GM19239 (cell line): ENCODE measurements at regions not wholly inside any gene's neighbourhood (a gene's known extent, or its start where the extent isn't known, plus 50 kb on each side); places are given as distances from the start of the nearest gene placed in this dataset.

Experiments
- DNase-seq: peaks from one replicate; pipeline ENCODE4 v3.0.0; 2011; ENCODE audit warnings: low spot score; ENCODE audit not compliant: insufficient read length
- FAIRE-seq: peaks from 2 replicates; lab custom pipeline; 2011; peaks lifted over from hg19 to GRCh38; lab: Jason Lieb, UNC

DNA sequence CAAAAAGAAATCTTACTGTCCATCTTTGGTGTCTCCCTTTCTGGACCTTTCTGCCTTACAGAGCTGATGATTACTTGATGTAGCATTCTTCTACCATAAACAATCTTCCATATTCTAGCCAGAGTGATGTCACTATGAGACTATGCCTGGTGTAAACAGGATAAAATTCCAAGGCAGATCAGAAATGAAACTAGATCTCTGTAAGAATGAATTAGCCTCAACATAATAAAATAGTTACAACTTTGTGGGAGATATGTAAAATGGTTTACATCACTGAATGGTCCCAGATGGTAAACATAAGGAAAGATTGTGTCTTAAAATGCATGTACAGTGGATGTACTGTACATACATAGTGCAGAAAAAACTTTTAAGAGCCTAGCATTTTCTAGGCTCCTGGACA, 112.3 kb upstream of the ZNF521 start:
- FAIRE-seq (no peak), DNase-seq (no peak)

DNA sequence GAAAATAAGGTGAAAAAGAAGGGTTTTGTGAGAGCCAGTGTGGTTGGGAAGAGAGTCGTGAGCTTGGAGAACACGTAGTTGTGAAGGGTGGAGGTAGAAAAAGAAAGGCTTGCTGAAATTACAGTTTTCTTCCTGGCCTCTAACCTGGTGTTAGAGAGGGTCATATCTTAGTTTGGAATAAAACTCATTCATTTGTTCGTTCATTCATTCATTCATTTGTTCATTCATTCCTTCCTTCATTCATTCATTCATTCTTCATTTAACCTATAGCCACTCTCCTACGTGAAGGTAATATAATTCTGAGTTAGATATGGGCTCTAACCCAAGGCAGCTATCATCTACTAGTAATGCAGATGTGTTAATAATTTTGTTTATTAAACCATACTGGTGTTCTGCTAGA, 111.8 kb upstream of the ZNF521 start:
- no peak for FAIRE-seq
- no peak for DNase-seq

DNA sequence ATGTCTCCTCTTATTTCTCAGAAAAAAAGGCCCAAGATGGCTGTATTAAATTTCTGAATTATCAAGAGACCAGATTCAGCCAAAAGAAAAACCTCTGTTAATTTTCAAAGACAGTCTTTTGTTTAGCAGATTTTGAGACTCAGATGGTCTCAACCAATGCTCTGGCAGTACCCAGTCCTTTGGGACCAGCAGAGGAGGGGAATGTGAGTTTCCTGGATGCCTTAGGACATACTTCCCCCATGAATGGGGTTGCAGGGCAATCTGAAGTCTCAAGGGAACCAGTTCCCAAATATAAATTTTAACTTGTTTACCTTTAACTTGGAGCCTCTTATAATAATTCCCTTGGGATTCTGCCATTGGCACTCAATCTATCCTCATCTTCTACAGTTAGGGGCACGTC, 107.8 kb upstream of the ZNF521 start:
- DNase-seq (no peak), FAIRE-seq (no peak)

DNA sequence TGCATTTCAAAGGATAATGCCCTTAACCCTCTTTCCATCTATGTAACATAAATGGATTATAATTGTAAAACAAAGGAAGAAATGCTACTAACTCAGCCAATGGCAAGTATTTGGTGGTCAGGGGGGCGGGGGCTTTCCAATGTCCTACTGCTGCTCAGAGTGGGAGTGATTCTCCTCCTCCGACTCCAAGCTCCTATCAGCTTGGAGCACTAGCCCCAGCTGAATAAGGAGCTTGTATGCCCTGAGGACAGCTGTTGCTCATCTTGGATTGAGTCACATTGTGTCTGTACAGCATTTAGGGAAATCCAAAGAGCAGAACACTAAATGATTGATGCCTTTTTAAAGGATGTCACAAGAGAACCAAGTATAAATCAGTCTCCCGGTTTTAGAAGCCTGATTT, 105.6 kb upstream of the ZNF521 start:
- FAIRE-seq (no peak), DNase-seq (no peak)

DNA sequence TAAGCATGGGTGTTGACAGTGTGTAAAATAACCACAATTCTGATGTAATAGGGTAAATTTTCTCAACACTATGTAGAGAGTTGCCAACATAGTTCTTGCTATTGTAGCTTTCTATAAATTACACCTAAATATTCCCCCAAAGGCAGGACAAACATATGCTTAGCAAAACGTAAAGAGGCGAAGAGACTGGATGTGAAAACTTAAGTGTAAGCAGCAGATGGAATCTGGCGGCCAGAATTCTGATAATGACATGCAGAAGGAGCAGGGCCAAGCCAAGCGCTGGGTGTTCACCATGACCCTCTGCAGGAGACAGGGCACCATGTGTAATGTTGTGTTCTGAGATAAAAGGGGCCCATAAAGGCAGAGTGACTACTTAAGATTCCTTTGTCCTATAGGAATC, 105.2 kb upstream of the ZNF521 start:
- DNase-seq (no peak), FAIRE-seq (no peak)

DNA sequence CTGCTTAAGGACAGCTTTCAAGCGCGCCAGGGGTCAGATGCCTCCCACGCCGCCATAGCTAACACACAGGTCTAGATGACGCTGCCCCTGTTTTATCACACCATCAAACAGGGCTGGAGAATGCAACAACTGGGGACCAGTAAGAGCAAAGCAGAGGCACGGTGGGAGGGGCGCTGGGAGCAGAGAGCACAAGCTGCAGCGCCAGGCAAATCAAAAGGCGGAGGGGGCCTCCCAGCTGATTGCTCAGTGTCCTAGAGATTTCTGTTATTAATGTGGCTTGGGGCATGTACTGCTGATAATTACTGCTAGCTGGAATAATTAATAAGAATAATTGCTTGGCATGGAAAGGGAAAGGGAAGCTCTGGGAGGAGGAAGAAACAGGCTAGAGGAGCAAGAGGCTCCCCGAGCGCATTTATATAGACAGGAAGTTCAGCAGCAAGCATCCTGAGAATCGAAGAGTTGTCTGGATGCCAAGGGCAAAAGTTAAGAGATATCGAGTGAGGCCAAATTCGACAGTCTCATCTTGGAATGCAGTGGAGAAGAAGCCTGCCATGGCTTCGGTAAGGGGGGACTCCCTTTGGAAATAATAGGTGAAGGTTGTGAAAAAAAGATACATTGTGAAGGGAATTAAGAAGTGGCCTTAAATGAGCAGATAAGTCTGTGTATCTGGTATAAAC, 104.5 kb upstream of the ZNF521 start:
- FAIRE-seq = no peak
- DNase-seq = no peak

DNA sequence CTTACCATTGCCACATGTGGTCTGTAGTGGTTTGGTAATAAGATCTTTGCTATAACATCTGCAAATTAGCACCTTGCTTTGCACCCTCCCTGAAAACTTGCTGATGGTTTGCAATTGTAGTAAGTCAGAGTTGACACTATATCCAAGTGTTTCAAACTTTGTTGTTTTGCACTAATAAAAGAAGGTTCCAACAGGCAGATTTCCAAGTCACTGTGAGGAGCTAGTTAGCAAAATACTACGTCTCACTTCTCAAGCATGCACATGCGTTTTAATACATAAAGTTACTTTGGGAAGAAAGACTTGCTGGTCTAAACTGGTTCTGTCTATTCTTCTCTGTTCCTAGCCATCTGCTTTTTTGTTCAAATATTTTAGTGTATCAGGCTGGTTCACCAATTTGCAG, 103.7 kb upstream of the ZNF521 start:
- FAIRE-seq = no peak
- no peak for DNase-seq

DNA sequence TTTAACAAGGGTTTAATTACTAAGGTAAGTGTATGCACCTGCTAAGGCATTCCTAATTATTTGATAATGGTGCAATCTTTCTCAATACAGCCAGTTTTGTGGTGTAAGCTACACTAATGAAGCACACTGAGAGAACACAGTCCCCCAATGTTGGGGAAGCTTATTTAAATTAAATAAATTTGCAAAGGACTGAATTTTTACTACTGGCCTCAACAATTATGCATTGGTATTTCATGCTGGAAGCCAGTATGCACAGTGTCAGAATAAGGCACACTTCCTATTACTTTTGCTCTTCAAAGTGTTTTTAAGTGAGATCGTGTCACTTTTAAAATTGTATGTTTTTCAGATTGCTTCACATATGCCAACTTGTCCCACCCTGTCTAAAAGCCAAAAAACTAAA, 103.2 kb upstream of the ZNF521 start:
- FAIRE-seq (no peak), DNase-seq (no peak)

DNA sequence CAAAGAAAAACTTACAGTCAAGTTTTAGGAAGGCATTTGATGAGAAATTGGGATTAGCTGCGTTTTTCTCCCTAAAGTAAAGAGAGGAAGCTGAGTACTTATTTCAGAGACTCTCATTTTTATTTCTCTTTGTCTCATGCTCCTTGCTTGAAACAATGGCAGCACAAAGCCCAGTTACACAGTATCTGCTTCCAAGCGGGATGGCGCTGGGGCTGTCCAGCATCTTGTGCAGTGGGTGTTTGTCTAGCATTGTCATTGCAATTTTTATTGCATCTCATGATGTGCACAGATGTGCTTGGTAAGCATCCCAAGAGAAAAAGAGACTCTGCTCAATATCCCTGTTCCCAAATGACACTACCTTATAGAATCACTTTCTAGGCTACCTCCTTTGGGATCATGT, 102.8 kb upstream of the ZNF521 start:
- no peak for DNase-seq
- FAIRE-seq = no peak

DNA sequence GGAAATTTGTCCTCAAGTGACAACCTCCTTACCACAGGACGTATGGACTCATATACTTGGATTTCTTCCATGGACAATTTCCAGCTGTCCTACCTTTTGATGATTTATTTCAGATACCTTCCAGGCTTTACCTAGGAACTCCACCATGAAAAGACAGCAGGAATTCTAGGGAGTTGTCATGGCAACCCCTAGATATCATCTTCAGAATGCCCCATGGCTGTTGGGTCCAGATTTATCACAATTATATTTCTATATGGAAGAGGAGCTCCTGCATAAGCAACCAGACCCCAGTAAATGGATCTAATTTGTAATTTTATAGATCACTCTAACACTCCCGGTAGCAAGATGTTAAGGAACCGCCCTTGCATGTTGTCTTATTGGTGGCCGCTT, 102.3 kb upstream of the ZNF521 start:
- no peak for FAIRE-seq
- no peak for DNase-seq

DNA sequence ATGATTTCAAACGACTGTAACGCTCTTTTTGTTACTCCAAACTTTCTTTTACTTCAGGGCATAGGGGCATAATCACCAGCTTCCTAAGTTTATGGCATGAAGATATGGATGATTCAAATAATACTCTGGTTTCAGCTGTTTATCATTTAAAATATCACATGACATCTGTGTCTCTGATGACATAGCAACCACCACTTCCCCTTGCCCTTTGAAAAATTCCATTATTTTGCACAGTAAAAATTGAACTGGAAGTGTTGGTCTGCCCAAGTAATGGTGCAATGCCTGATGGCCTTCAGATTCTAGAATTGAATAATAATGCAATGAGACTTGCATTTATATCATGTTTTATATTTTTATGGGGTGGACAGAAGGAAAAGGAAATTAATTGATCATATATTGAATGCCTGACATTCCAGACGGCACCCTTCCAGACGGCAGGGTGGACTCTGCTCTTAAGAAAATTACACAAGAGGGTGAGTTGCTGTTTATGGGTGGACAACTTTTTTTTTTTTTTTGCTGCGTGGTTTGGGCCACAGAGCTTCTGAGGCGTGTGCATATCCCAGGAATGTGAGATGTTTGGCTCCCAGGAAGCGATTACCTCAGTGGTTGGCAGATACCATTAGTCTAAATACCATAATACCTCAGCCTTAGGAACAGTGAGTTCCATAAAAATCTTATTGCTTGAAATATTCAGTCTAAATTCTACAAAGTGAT, 101.7 kb upstream of the ZNF521 start:
- DNase-seq = no peak
- no peak for FAIRE-seq

DNA sequence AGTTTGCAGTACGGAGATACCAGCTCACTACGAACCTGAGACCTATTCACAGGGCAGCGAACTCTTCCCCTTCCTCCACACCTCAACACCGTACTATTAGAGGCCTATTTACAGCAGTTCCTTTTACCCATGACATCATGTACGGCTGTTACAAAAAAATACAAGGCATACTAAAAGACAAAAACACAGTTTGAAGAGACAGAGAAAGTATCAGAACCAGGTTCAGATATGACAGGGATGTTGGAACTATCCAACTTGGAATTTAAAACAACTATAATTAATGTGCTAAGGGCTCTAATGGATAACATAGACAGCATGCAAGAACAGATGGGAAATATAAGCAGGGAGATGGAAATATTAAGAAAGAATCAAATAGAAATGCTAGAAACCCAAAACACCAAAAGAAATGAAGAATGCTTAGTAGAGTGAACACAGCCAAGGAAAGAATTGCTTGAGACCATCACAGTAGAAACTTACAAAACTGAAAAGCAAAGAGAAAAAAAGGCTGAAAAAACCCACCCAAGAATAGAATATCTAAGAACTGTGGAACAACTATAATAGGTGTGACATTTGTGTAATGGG, 99.2 kb upstream of the ZNF521 start:
- DNase-seq = no peak
- FAIRE-seq = no peak

DNA sequence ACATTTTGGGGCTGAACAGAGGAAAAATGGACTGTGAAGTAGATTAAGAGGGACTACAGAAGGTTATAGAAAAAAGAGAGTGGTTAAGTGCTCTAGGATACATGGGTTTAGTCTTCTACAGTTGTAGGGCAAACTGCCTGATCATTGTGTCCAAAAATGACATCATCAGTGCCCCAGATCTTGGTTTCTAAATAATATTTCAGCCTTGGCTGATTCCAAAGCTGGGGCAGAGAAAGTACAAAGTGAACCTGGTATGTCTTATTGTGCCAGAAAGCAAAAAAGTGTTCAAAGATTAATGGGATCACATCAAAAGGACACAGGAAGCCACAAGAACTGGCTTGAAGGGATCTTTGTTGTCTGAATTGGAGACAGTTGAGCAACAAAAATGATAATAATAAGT, 97.1 kb upstream of the ZNF521 start:
- no peak for FAIRE-seq

DNA sequence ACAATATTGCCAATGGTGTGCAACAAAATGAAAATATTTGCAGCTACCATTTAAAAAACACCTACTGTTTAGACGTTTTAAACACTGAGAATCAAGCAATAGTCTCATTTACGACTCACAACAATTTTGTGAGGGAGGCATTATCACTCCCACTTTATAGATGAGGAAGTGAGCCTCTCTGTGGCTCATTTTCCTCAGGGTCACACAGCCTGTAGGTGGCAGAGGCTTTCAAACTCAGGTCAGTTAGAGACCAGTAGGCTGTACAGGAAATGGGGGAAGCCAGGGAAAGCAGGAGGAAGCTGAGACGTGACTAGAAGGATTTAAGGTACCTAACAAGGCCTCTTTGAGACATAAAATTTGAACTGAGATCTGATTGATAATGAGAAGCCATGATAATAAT, 95.0 kb upstream of the ZNF521 start:
- DNase-seq (no peak), FAIRE-seq (no peak)

More for the DNA sequence above, 97.1 kb upstream of the ZNF521 start:
- DNase-seq = no peak

DNA sequence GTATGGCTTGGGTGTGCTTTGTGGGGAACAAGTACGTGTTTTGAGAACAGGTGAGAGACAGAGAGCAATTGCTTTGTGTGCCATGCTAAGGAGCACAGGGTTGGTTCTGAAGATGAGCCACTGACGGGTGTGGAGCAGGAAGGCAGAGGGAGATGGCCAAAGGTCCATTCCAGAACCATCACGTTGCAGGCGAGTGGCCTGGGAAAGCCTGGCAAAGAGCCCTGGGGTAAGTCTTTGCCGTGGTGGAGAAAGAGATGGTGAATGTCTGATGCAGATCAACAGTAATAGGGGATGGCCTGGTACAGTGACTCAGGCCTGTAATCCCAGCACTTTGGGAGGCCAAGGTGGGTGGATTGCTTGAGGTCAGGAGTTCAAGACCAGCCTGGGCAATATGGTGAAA, 93.5 kb upstream of the ZNF521 start:
- DNase-seq (no peak), FAIRE-seq (no peak)

DNA sequence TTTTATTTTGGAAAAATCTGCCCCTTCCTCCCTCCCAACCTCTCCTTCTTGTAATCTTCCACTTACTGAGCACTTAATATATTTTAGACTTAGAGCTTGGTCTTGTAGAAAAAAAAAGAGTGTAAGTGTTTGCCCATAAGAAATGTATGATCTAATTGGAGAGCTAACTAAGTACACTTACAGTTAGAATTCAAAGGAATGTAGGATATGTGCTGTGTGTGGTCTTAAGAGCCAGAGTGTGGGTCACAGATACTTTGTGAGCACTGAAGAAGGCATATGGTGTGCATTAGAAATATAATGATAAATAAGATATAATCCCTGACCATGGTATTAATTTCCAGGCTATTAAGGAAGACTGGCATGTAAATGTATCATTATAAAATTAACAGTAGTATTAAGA, 91.8 kb upstream of the ZNF521 start:
- DNase-seq = no peak

DNA sequence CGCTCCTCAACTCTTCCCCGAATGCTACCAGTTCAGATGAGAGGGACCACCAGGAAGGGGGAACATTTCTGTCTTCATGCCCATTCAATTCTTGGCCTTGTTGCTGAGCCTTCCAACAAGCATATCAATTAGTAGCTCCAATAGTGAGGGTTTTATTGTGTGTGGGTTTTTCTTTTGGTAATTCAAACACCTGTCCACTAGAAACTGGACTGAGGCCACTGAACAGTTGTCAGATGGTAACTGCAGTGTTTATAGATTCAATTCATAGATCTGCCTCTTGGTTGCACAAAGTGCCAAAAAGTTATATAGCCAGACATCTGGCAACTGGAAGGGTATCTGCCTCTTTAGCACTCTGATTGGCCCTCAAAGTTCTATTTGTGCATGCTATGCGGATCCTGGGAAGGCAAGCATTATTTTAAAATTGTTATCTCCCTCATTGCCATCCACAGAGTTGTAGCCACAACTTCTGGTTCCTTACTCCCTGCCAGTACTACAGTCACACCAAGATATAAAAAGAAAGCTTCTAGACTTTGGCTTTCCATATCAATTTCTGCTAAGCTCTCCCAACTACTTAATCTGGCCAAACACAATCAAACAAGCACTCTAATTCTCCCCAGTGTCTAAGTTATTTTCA, 83.3 kb upstream of the ZNF521 start:
- FAIRE-seq (no peak), DNase-seq (no peak)

More for the DNA sequence above, 91.8 kb upstream of the ZNF521 start:
- FAIRE-seq = no peak

DNA sequence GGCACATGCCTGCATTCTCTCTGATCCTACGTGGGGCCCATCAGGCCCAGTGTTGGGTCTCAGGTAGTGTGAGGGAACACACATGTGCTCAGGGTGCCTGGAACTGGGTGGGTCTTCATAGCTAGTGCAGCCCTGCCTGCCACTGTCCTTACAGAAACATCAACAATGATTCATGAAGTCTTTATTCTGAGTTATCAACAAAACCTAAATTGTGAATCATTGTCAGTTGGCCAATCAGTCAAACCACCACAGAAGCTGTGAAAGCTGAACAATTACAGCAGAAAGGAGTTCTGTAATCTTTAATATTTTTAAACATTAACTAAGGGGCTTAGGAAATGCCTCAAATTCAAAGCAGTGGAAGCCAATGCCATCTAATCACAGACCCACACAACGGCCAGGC, 82.8 kb upstream of the ZNF521 start:
- FAIRE-seq = no peak
- DNase-seq = no peak

DNA sequence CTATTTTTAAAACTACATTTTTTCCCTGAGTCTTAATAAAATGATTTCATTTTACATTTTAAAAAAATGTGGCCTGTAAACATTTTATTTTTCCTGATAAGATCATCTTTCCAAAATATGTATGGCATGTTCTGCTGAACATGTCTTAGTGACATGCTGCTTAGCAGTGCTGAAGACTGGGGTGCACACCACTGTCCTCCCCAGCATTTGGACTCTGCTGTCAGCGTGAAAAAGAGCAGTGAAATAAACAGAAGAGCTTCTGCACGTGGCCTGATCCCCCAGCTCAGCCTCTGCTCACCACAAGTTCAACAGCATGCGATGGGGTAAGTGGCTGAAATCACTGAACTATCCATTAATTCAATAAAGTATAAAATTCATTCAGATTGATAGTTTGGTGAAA, 81.6 kb upstream of the ZNF521 start:
- FAIRE-seq = no peak
- no peak for DNase-seq

DNA sequence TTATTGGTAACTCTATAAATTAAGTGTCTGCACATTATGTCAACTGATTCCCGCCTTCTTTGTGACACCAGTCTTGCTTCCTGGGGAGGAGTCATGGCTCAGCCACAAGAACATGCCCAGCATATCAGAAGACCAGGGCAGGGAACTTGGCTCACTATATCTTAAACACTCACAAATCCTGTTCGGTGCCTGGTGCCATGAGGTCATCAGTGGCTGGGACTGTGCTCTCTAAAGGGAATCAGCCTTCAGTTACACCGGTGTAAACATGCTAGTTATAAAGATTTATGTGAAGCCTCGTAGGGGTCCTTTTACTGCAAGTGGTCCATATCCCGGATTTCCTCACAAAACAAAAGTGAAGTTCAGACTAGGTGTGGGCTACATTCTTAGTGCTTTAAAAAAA, 73.1 kb upstream of the ZNF521 start:
- FAIRE-seq (no peak), DNase-seq (no peak)

DNA sequence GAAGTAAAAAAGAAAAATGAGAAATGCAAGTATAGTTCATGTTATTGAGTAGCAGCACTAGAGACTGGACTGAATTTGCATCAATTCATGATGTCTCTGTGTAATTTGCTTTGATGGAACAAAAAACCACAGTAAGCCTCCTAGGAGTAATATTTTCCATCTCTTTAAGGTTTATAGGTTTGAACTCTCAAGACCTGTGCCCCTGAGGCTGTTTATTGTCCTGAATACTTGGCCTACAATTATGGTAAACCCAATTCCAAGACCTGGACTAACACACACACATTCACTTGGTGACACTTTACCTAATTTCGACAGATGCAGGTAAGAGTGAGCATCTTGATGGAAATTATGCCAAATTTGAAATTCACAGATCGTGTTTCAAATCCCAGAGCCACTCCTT, 71.8 kb upstream of the ZNF521 start:
- FAIRE-seq = no peak
- no peak for DNase-seq
